ENCODE measurements at regions not wholly inside any gene's neighbourhood (a gene's known extent, or its start where the extent isn't known, plus 50 kb on each side); places are given as distances from the start of the nearest gene placed in this dataset.

GRCh38 chr12:98144953-98145352 lies 370.4 kb upstream of the TMPO start:
- DNase-seq (ENCODE audit: low spot score), result no peak

- no peak for DNase-seq (ENCODE audit: low spot score)
Observed at GRCh38 chr12:98146043-98146442, 369.3 kb upstream of the TMPO start.

- no peak for DNase-seq (ENCODE audit: low spot score)
Observed at GRCh38 chr12:98146487-98146886, 368.9 kb upstream of the TMPO start.

GRCh38 chr12:98149270-98149669 lies 366.1 kb upstream of the TMPO start:
- no peak for DNase-seq (ENCODE audit: low spot score)

GRCh38 chr12:98149691-98150210 lies 365.6 kb upstream of the TMPO start:
- DNase-seq (ENCODE audit: low spot score), result no peak

- DNase-seq (ENCODE audit: low spot score), result no peak
Observed at GRCh38 chr12:98151105-98151590, 364.2 kb upstream of the TMPO start.

- DNase-seq (ENCODE audit: low spot score), result no peak
Observed at GRCh38 chr12:98151984-98152383, 363.4 kb upstream of the TMPO start.

GRCh38 chr12:98154850-98155249 lies 360.5 kb upstream of the TMPO start:
- DNase-seq (ENCODE audit: low spot score), result peak; percentile 27

- no peak for DNase-seq (ENCODE audit: low spot score)
Observed at GRCh38 chr12:98156697-98157096, 358.7 kb upstream of the TMPO start.

GRCh38 chr12:98162906-98163678 lies 352.3 kb upstream of the TMPO start:
- no peak for DNase-seq (ENCODE audit: low spot score)

GRCh38 chr12:98172304-98172703 lies 343.1 kb upstream of the TMPO start:
- no peak for DNase-seq (ENCODE audit: low spot score)

GRCh38 chr12:98172801-98173200 lies 342.6 kb upstream of the TMPO start:
- no peak for DNase-seq (ENCODE audit: low spot score)

GRCh38 chr12:98173773-98174427 lies 341.5 kb upstream of the TMPO start:
- no peak for DNase-seq (ENCODE audit: low spot score)

- no peak for DNase-seq (ENCODE audit: low spot score)
Observed at GRCh38 chr12:98174428-98174809, 341.0 kb upstream of the TMPO start.

- DNase-seq (ENCODE audit: low spot score), result no peak
Observed at GRCh38 chr12:98178126-98178525, 337.3 kb upstream of the TMPO start.

GRCh38 chr12:98179151-98179550 lies 336.2 kb upstream of the TMPO start:
- DNase-seq (ENCODE audit: low spot score), result no peak

- DNase-seq (ENCODE audit: low spot score), result no peak
Observed at GRCh38 chr12:98180603-98181002, 334.8 kb upstream of the TMPO start.

GRCh38 chr12:98182821-98183220 lies 332.6 kb upstream of the TMPO start:
- no peak for DNase-seq (ENCODE audit: low spot score)

GRCh38 chr12:98185606-98186005 lies 329.8 kb upstream of the TMPO start:
- no peak for DNase-seq (ENCODE audit: low spot score)

- DNase-seq (ENCODE audit: low spot score), result no peak
Observed at GRCh38 chr12:98188650-98189077, 326.7 kb upstream of the TMPO start.

- no peak for DNase-seq (ENCODE audit: low spot score)
Observed at GRCh38 chr12:98194591-98194990, 320.8 kb upstream of the TMPO start.

- DNase-seq (ENCODE audit: low spot score), result no peak
Observed at GRCh38 chr12:98198261-98198982, 317.0 kb upstream of the TMPO start.

Measured in HT-29 (cell line).